Sigmoid colon (tissue), 6 donors: ENCODE measurements at regions not wholly inside any gene's neighbourhood (a gene's known extent, or its start where the extent isn't known, plus 50 kb on each side); places are given as distances from the start of the nearest gene placed in this dataset.

Experiments used
- DNase-seq: peaks from one replicate; pipeline ENCODE4 v3.0.0-alpha.2; 2019
- H3K27ac ChIP-seq, 4 donors: fragments of 200-600 bp; sonication (generic); one replicate each; pipeline ENCODE4 v1.5.1; 2016 to 2019; ENCODE audit warnings: mild to moderate bottlenecking in 1 of 4
- H3K27me3 ChIP-seq, 3 donors: fragments of 200-600 bp; sonication (generic); one replicate each; pipeline ENCODE4 v1.5.1; 2019; ENCODE audit warnings: mild to moderate bottlenecking in 1 of 3
- H3K36me3 ChIP-seq, 4 donors: fragments of 200-600 bp; sonication (generic); one replicate each; pipeline ENCODE4 v1.5.1; 2016 to 2019
- H3K4me1 ChIP-seq, 4 donors: fragments of 200-600 bp; sonication (generic); one replicate each; pipeline ENCODE4 v1.5.1; 2017 to 2019
- H3K4me3 ChIP-seq, 4 donors: fragments of 200-600 bp; sonication (generic); one replicate each; pipeline ENCODE4 v1.5.1; 2017 to 2019; ENCODE audit warnings: mild to moderate bottlenecking in 2 of 4, moderate library complexity in 1 of 4
- H3K9me3 ChIP-seq, 4 donors: fragments of 200-600 bp in 3 of 4; sonication (generic) in 3 of 4; one replicate each; pipeline versions ENCODE4 v1.5.1 to v1.6.1; 2013 to 2019
- CTCF ChIP-seq, 4 experiments: fragments of 450-650 bp in 3 of 4; fragments of 200-600 bp in 1 of 4; IDR thresholded peaks; one replicate each; pipeline ENCODE4 v1.5.1; 2016 to 2019; ENCODE audit warnings: antibody characterized with exemption in 4 of 4, mild to moderate bottlenecking in 3 of 4, moderate library complexity in 2 of 4
- EP300 ChIP-seq, 4 donors: sonication (generic); formaldehyde crosslinking; IDR thresholded peaks; one replicate each; pipeline ENCODE4 v1.6.1; 2017; ENCODE audit warnings: antibody characterized with exemption in 4 of 4
- POLR2A ChIP-seq, 2 donors: fragments of 450-650 bp; IDR thresholded peaks; one replicate each; pipeline ENCODE4 v1.6.1; 2016; ENCODE audit warnings: antibody characterized with exemption in 2 of 2, mild to moderate bottlenecking in 2 of 2, moderate library complexity in 2 of 2
- POLR2AphosphoS5 ChIP-seq, 4 donors: sonication (generic); formaldehyde crosslinking; IDR thresholded peaks; one replicate each; pipeline ENCODE4 v1.6.1; 2017; ENCODE audit warnings: antibody characterized with exemption in 4 of 4
- WGBS, 2 donors: extraction: QIAGEN DNeasy Blood & Tissue Kit; methylation state at CpG; one replicate each; pipeline ENCODE4 v1.1.7; 2013; 5-methylcytosine and 5-hydroxymethylcytosine counted together
- intact Hi-C: fragments of 100-400 bp; cut with DNase I; formaldehyde crosslinking; loops from one replicate; pipeline ENCODE4 v1.15.1; 2023
- donor health status: healthy with polysubstance abuse.
- donor health status: healthy.

GRCh38 chr1:163906283-163906682 is 584.5 kb downstream of the NUF2 start:
- H3K4me1 ChIP-seq: no peaks in the 10 kb centered on the region
- no peaks in the 10 kb centered on the region for H3K36me3 ChIP-seq
- intact Hi-C loops: no loop called here
- H3K4me3 ChIP-seq: no peak overlapping the region
- no peaks in the 10 kb centered on the region for H3K27me3 ChIP-seq
- H3K27ac ChIP-seq: no peak overlapping the region
- TF ChIP-seq POLR2A (IDR thresholded peaks at IDR 0.05) (no peak), CTCF (IDR thresholded peaks at IDR 0.05) (no peak), POLR2AphosphoS5 (IDR thresholded peaks at IDR 0.05) (no peak), EP300 (IDR thresholded peaks at IDR 0.05) (no peak)
- DNase-seq: no peak
- H3K9me3 ChIP-seq: peaks cover 0 to 3% (median 1%) of the 10 kb centered on the region in 4 donors

- Histone ChIP-seq H3K4me3 (no peak overlapping the region), H3K36me3 (no peaks in the 10 kb centered on the region), H3K4me1 (no peaks in the 10 kb centered on the region), H3K27me3 (no peaks in the 10 kb centered on the region), H3K27ac (no peak overlapping the region), H3K9me3 (no peaks in the 10 kb centered on the region)
- TF ChIP-seq POLR2AphosphoS5 (IDR thresholded peaks at IDR 0.05) (no peak), EP300 (IDR thresholded peaks at IDR 0.05) (no peak), POLR2A (IDR thresholded peaks at IDR 0.05) (no peak), CTCF (IDR thresholded peaks at IDR 0.05) (no peak)
- DNase-seq: no peak
- WGBS, 2 donors: 65 to 77% methylated on average over 4 of the region's 4 CpGs
- intact Hi-C loops: no loop called here
Observed at GRCh38 chr1:163912170-163912884, 590.6 kb downstream of the NUF2 start.

GRCh38 chr1:163914785-163915413 is 593.1 kb downstream of the NUF2 start:
- Histone ChIP-seq H3K4me1 (no peaks in the 10 kb centered on the region), H3K9me3 (no peaks in the 10 kb centered on the region), H3K27ac (no peak overlapping the region), H3K36me3 (no peaks in the 10 kb centered on the region), H3K27me3 (no peaks in the 10 kb centered on the region), H3K4me3 (no peak overlapping the region)
- intact Hi-C loops: no loop called here
- TF ChIP-seq POLR2A (IDR thresholded peaks at IDR 0.05) (no peak), POLR2AphosphoS5 (IDR thresholded peaks at IDR 0.05) (no peak), EP300 (IDR thresholded peaks at IDR 0.05) (no peak), CTCF (IDR thresholded peaks at IDR 0.05) (no peak)
- DNase-seq: no peak

GRCh38 chr1:163922743-163923201 is 601.0 kb downstream of the NUF2 start:
- DNase-seq: no peak
- Histone ChIP-seq H3K4me1 (peaks cover 0 to 7% (median 0%) of the 10 kb centered on the region in 4 donors), H3K27ac (peak overlapping the region in 1 of 4 donors; percentile 19), H3K9me3 (no peaks in the 10 kb centered on the region), H3K27me3 (no peaks in the 10 kb centered on the region), H3K4me3 (peak overlapping the region in 1 of 4 donors; percentile 5), H3K36me3 (no peaks in the 10 kb centered on the region)
- TF ChIP-seq CTCF (IDR thresholded peaks at IDR 0.05) (no peak), POLR2AphosphoS5 (IDR thresholded peaks at IDR 0.05) (no peak), EP300 (IDR thresholded peaks at IDR 0.05) (no peak), POLR2A (IDR thresholded peaks at IDR 0.05) (no peak)
- intact Hi-C loops: no loop called here
